Activated CD8-positive, alpha-beta T cell treated with anti-CD3 and anti-CD28 coated beads for 36 hours (primary cell): ENCODE measurements at regions not wholly inside any gene's neighbourhood (a gene's known extent, or its start where the extent isn't known, plus 50 kb on each side); places are given as distances from the start of the nearest gene placed in this dataset.

Experiments
- ATAC-seq: fragments of 200-7000 bp; cut with Tn5 transposase; one replicate; pipeline ENCODE4 v1.10.0; 2021; ENCODE audit warnings: mild to moderate bottlenecking, moderate library complexity
- CTCF ChIA-PET: fragments of 350-600 bp; sonication (Branson Sonifier 250); formaldehyde crosslinking; loops from one replicate; lab custom pipeline; 2021; ENCODE audit warnings: antibody characterized with exemption; lab: Charles Lee
- POLR2A ChIA-PET: fragments of 350-600 bp; sonication (Branson Sonifier 250); formaldehyde crosslinking; loops from one replicate; lab custom pipeline; 2021; ENCODE audit warnings: antibody characterized with exemption; lab: Charles Lee
- DNase-seq: peaks from one replicate; pipeline ENCODE4 v3.0.0-alpha.2; 2020
- H3K27ac Mint-ChIP-seq: one replicate; pipeline ENCODE4 v1.8.0; 2021; ENCODE audit warnings: mild to moderate bottlenecking, mixed read lengths
- H3K27me3 Mint-ChIP-seq: one replicate; pipeline ENCODE4 v1.8.0; 2021; ENCODE audit warnings: mixed read lengths
- H3K36me3 Mint-ChIP-seq: one replicate; pipeline ENCODE4 v1.8.0; 2021; ENCODE audit warnings: low read depth, mixed read lengths
- H3K4me1 Mint-ChIP-seq: one replicate; pipeline ENCODE4 v1.8.0; 2021; ENCODE audit warnings: low read depth, mixed read lengths
- H3K4me3 Mint-ChIP-seq: one replicate; pipeline ENCODE4 v1.8.0; 2021; ENCODE audit warnings: mild to moderate bottlenecking, moderate library complexity, mixed read lengths
- H3K9me3 Mint-ChIP-seq: one replicate; pipeline ENCODE4 v1.8.0; 2021; ENCODE audit warnings: mixed read lengths
- intact Hi-C: fragments of 100-400 bp; cut with micrococcal nuclease; formaldehyde crosslinking; loops from one replicate; pipeline ENCODE4 v1.10.0; 2022
- TF ChIP-seq, protein P1 (sequence below): fragments of 200-600 bp; IDR thresholded peaks from one replicate; pipeline ENCODE4 v1.8.0; 2022; ENCODE audit warnings: antibody characterized with exemption, mild to moderate bottlenecking

DNA sequence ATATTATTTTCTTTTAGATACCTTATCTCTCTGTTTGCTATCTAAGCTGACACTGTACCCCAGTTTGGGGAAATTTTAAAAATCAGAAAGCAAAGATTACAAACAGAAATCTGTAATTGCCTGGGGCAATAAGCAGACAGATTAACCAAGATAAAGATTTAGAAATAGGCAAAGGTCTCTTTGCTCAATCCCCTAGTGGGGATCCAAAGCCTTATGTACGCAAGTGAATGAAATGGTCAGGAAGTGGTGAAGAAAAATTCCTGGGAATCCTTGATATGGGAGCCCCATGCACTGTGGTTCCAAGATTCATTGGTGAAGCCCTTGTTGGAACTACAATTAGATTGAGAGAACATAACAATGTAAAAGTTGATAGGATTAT, 139.5 kb upstream of the GUCY1A2 start:
- H3K27ac Mint-ChIP-seq: no peak overlapping the region
- TF ChIP-seq, protein P1, sequence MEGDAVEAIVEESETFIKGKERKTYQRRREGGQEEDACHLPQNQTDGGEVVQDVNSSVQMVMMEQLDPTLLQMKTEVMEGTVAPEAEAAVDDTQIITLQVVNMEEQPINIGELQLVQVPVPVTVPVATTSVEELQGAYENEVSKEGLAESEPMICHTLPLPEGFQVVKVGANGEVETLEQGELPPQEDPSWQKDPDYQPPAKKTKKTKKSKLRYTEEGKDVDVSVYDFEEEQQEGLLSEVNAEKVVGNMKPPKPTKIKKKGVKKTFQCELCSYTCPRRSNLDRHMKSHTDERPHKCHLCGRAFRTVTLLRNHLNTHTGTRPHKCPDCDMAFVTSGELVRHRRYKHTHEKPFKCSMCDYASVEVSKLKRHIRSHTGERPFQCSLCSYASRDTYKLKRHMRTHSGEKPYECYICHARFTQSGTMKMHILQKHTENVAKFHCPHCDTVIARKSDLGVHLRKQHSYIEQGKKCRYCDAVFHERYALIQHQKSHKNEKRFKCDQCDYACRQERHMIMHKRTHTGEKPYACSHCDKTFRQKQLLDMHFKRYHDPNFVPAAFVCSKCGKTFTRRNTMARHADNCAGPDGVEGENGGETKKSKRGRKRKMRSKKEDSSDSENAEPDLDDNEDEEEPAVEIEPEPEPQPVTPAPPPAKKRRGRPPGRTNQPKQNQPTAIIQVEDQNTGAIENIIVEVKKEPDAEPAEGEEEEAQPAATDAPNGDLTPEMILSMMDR: no peak
- no peak for ATAC-seq
- POLR2A ChIA-PET: interaction anchor here (0.6 kb wide), 1 partner anchor 135 kb away, joined by 3 read pairs; no protein-coding TSS in a partner anchor
- H3K4me3 Mint-ChIP-seq: no peak overlapping the region
- no peak for DNase-seq
- no peaks in the 10 kb centered on the region for H3K27me3 Mint-ChIP-seq
- H3K4me1 Mint-ChIP-seq: no peaks in the 10 kb centered on the region
- no peaks in the 10 kb centered on the region for H3K9me3 Mint-ChIP-seq
- CTCF ChIA-PET: no interaction called here
- intact Hi-C loops: no loop called here
- H3K36me3 Mint-ChIP-seq: no peaks in the 10 kb centered on the region

DNA sequence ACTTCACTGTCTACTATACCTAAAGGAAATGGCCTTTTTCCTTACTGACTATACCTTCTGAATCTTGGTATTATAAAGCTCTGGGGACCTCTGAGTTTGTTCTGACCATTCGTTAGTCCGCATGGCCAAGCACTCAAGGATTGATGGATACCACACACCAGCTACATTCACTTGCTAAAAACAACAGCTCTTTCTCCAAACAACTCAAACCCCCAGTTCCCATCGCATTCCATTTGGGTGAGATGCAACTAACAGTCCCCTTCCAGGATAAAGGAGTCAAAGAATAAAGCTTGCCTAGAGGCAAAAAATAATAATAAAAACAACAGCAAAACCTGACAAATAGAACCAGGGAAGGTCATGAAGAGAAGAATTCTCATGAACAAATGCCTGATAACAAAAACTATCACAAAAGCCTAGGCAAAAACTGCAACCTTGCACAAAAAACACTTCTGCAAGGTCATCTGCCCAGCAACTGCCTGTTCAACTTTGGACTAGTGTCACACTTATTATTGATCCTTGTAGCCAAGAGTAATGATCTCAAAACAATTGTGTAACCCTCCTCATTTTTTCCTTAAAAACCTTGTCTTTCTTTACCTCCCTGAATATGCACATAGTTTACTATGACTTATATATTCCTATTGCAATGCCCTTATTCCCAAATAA, 139.0 kb upstream of the GUCY1A2 start:
- no peak for ATAC-seq
- H3K27me3 Mint-ChIP-seq: no peaks in the 10 kb centered on the region
- ChIA-PET CTCF (no interaction called here), POLR2A (interaction anchor here (0.6 kb wide), 1 partner anchor 135 kb away, joined by 3 read pairs; no protein-coding TSS in a partner anchor)
- intact Hi-C loops: no loop called here
- DNase-seq: no peak
- H3K27ac Mint-ChIP-seq: no peak overlapping the region
- TF ChIP-seq, protein P1: no peak
- H3K4me3 Mint-ChIP-seq: no peak overlapping the region
- no peaks in the 10 kb centered on the region for H3K4me1 Mint-ChIP-seq
- H3K9me3 Mint-ChIP-seq: no peaks in the 10 kb centered on the region
- H3K36me3 Mint-ChIP-seq: no peaks in the 10 kb centered on the region

DNA sequence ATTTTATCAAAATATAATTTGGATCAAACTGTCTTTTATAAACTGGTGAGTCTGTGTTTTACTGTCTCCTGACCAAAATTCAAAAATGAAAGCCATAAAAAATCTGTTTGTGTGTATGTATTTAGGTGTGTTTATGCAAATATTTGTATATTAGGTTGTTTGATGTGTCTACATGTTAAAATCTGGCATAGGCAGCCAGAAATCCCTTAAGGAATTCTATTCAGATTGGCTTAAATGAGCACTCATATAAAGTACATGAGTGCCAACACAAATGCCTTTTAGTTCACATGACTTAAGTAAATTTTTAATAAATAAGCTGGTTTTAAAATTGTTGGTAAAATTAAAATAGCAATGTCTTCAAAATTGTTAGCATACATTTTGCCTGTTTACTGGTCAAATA, 133.3 kb upstream of the GUCY1A2 start:
- ATAC-seq (no peak), DNase-seq (no peak)
- Mint-ChIP-seq H3K27me3 (no peaks in the 10 kb centered on the region), H3K4me3 (no peak overlapping the region), H3K36me3 (no peaks in the 10 kb centered on the region), H3K9me3 (no peaks in the 10 kb centered on the region), H3K27ac (no peak overlapping the region), H3K4me1 (no peaks in the 10 kb centered on the region)
- intact Hi-C loops: no loop called here
- ChIA-PET POLR2A (no interaction called here), CTCF (interaction anchor here (0.7 kb wide), 1 partner anchor 9 kb away, joined by 3 read pairs; no protein-coding TSS in a partner anchor)
- TF ChIP-seq, protein P1: no peak

DNA sequence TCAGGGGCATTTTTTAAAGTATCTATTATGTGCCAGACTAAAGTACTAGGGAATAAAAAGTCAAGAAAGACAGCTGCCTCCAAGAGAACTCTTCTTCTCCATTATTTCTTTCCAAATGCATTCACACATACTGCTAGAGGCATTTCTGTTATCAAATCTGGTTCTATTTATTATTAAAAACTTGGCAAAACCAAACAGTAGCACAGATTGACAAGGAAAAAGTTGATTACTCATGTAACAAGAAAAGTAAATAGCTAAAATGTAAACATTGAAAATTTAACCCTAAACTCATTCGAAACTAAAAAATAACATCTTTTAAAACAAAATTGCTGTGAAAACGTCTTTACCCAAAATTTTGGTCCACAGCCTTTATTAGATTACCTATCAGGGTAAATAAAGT, 132.9 kb upstream of the GUCY1A2 start:
- CTCF ChIA-PET: no interaction called here
- Mint-ChIP-seq H3K4me1 (no peaks in the 10 kb centered on the region), H3K27ac (no peak overlapping the region), H3K4me3 (no peak overlapping the region), H3K36me3 (no peaks in the 10 kb centered on the region), H3K9me3 (no peaks in the 10 kb centered on the region), H3K27me3 (no peaks in the 10 kb centered on the region)
- DNase-seq: no peak
- no peak for ATAC-seq
- intact Hi-C loops: no loop called here
- POLR2A ChIA-PET: no interaction called here
- TF ChIP-seq, protein P1: no peak

DNA sequence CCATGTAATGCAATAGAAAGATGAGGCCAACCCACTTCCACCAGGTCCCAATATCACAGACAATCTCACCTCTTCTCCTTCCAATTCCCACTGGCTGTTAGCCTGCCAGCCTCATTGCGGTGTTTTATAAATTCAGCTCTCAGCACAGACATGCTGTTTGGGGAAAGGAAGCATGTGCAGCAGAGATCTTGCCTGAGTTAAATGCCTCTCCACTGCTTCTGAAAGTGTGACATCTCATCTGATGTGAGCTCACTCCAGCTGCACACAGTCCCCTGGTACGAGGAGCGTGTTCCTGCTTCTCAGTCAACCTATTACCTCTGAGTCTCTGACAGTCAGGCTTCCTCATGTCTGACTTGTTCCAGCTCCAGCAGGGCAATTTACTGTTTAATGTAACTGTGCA, 122.7 kb upstream of the GUCY1A2 start:
- no peak overlapping the region for H3K4me3 Mint-ChIP-seq
- CTCF ChIA-PET: no interaction called here
- ATAC-seq: no peak
- H3K27me3 Mint-ChIP-seq: no peaks in the 10 kb centered on the region
- no peak for DNase-seq
- no peaks in the 10 kb centered on the region for H3K36me3 Mint-ChIP-seq
- H3K9me3 Mint-ChIP-seq: peaks cover 5% of the 10 kb centered on the region
- POLR2A ChIA-PET: no interaction called here
- H3K4me1 Mint-ChIP-seq: no peaks in the 10 kb centered on the region
- intact Hi-C loops: no loop called here
- TF ChIP-seq, protein P1: no peak
- no peak overlapping the region for H3K27ac Mint-ChIP-seq
